Neuronal stem cell (in vitro differentiated cells): ENCODE measurements at regions not wholly inside any gene's neighbourhood (a gene's known extent, or its start where the extent isn't known, plus 50 kb on each side); places are given as distances from the start of the nearest gene placed in this dataset.

Experiments used
- DNase-seq: peaks from one replicate; pipeline ENCODE4 v3.0.0-alpha.2; 2013; ENCODE audit warnings: low spot score
- H2AFZ ChIP-seq: one replicate; pipeline ENCODE4 v1.6.1; 2013; ENCODE audit warnings: mild to moderate bottlenecking, low read length, inconsistent platforms
- H2AK5ac ChIP-seq: 2 replicates; pipeline ENCODE4 v1.6.1; 2013; ENCODE audit warnings: low read depth, mild to moderate bottlenecking, inconsistent platforms, low read length, moderate library complexity, mixed read lengths
- H2BK120ac ChIP-seq: 2 replicates; pipeline ENCODE4 v1.6.1; 2013; ENCODE audit warnings: low read depth, mild to moderate bottlenecking, inconsistent platforms, low read length, moderate library complexity, mixed read lengths
- H2BK12ac ChIP-seq: one replicate; pipeline ENCODE4 v1.6.1; 2013; ENCODE audit warnings: low read length, inconsistent platforms
- H2BK15ac ChIP-seq: 2 replicates; pipeline ENCODE4 v1.6.1; 2013; ENCODE audit warnings: mild to moderate bottlenecking, low read length, inconsistent platforms, mixed read lengths
- H2BK5ac ChIP-seq: one replicate; pipeline ENCODE4 v1.6.1; 2013; ENCODE audit warnings: inconsistent platforms, mild to moderate bottlenecking, low read length, moderate library complexity
- H3K14ac ChIP-seq: one replicate; pipeline ENCODE4 v1.6.1; 2013; ENCODE audit warnings: low read length, inconsistent platforms
- H3K18ac ChIP-seq: 2 replicates; pipeline ENCODE4 v1.6.1; 2013; ENCODE audit warnings: low read length, inconsistent platforms
- H3K23ac ChIP-seq: 2 replicates; pipeline ENCODE4 v1.6.1; 2013; ENCODE audit warnings: low read depth, mild to moderate bottlenecking, mixed read lengths, low read length, inconsistent platforms; ENCODE audit not compliant: poor library complexity
- H3K27ac ChIP-seq: replicated peaks from 3 replicates; pipeline ENCODE4 v1.5.1; 2013; ENCODE audit warnings: low read length, inconsistent platforms
- H3K27me3 ChIP-seq, 3 experiments: 2 replicates each; pipeline ENCODE4 v1.6.1; 2013; ENCODE audit warnings: low read length in 3 of 3, mild to moderate bottlenecking in 2 of 3, inconsistent platforms in 1 of 3, low read depth in 1 of 3, mixed read lengths in 1 of 3, moderate library complexity in 1 of 3; ENCODE audit not compliant: control insufficient read depth in 3 of 3, insufficient read depth in 3 of 3
- H3K36me3 ChIP-seq, 2 donors: replicated peaks in 1 of 2; 2 replicates each; pipeline ENCODE4 v1.6.1; 2013; ENCODE audit warnings: low read length in 2 of 2; ENCODE audit not compliant: control insufficient read depth in 2 of 2, insufficient read depth in 2 of 2
- H3K4ac ChIP-seq: 2 replicates; pipeline ENCODE4 v1.6.1; 2013; ENCODE audit warnings: inconsistent platforms, mild to moderate bottlenecking, low read length, moderate library complexity
- H3K4me1 ChIP-seq, 2 donors: 1 replicate in 1 of 2; 2 replicates in 1 of 2; pipeline ENCODE4 v1.6.1; 2013; ENCODE audit warnings: low read length in 2 of 2, low read depth in 1 of 2; ENCODE audit not compliant: control insufficient read depth in 2 of 2, insufficient read depth in 1 of 2
- H3K4me2 ChIP-seq: one replicate; pipeline ENCODE4 v1.6.1; 2013; ENCODE audit warnings: mild to moderate bottlenecking, low read length, inconsistent platforms; ENCODE audit not compliant: insufficient read depth, poor library complexity, severe bottlenecking
- H3K4me3 ChIP-seq, 2 donors: 2 replicates each; pipeline ENCODE4 v1.5.1; 2013; ENCODE audit warnings: low read length in 2 of 2, mild to moderate bottlenecking in 2 of 2, inconsistent platforms in 1 of 2, moderate library complexity in 1 of 2
- H3K79me1 ChIP-seq: one replicate; pipeline ENCODE4 v1.6.1; 2013; ENCODE audit warnings: low read depth, mild to moderate bottlenecking, inconsistent platforms, low read length, moderate library complexity
- H3K9ac ChIP-seq: one replicate; pipeline ENCODE4 v1.6.1; 2013; ENCODE audit warnings: mild to moderate bottlenecking, low read depth, low read length, inconsistent platforms; ENCODE audit not compliant: poor library complexity
- H3K9me3 ChIP-seq, 2 donors: replicated peaks in 1 of 2; 2 replicates each; pipeline versions ENCODE3 to v1.6.1; 2013; ENCODE audit warnings: low read length in 2 of 2, mild to moderate bottlenecking in 2 of 2, inconsistent platforms in 1 of 2, low read depth in 1 of 2, mixed read lengths in 1 of 2, moderate library complexity in 1 of 2; ENCODE audit not compliant: control insufficient read depth in 2 of 2, insufficient read depth in 1 of 2
- H4K8ac ChIP-seq: one replicate; pipeline ENCODE4 v1.6.1; 2013; ENCODE audit warnings: low read depth, mild to moderate bottlenecking, inconsistent platforms, low read length, moderate library complexity
- H4K91ac ChIP-seq: one replicate; pipeline ENCODE4 v1.6.1; 2013; ENCODE audit warnings: low read length, low read depth, mild to moderate bottlenecking, inconsistent platforms; ENCODE audit not compliant: poor library complexity
- WGBS, 2 donors: extraction: QIAGEN DNeasy Blood & Tissue Kit; methylation state at CpG; one replicate each; pipeline ENCODE4 v1.1.7; 2013; ENCODE audit warnings: missing lambda C conversion rate in 2 of 2, mixed read lengths in 1 of 2; ENCODE audit not compliant: insufficient read length in 2 of 2, insufficient replicate concordance in 1 of 2; ENCODE audit errors: extremely low coverage in 2 of 2; 5-methylcytosine and 5-hydroxymethylcytosine counted together

DNA sequence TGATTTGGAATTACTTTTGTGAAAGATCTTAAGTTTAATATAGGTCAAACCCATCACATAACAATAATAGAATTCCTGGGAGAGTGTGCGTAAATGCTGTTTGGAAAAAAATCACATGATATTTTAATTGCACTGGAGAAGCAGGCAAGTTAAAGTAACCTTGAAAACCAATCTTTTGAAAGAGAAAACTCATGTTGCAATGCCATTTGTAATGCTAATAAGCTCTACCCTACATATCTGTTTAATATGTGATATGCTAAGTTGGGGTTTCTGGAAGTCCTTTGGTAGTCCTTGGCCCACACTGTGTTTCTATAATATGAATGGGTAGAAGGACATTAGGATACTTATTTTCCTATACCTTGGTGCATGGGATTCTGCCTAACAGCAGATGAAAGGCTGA lies 370.4 kb downstream of the DDX10 start:
- no peak for DNase-seq
- H3K9ac ChIP-seq, result no peak overlapping the region
- no peak overlapping the region for H3K4ac ChIP-seq
- H2BK12ac ChIP-seq, result no peak overlapping the region
- no peak overlapping the region for H2AFZ ChIP-seq
- H3K4me2 ChIP-seq, result no peak overlapping the region
- H3K23ac ChIP-seq, result no peak overlapping the region
- H2AK5ac ChIP-seq, result no peak overlapping the region
- H3K79me1 ChIP-seq, result no peaks in the 10 kb centered on the region
- H3K14ac ChIP-seq, result no peak overlapping the region
- H2BK15ac ChIP-seq, result no peak overlapping the region
- H3K4me1 ChIP-seq, result peaks cover 0 to 11% of the 10 kb centered on the region in 2 donors
- no peaks in the 10 kb centered on the region for H3K36me3 ChIP-seq
- no peak overlapping the region for H4K91ac ChIP-seq
- H4K8ac ChIP-seq, result no peak overlapping the region
- no peak overlapping the region for H2BK5ac ChIP-seq
- no peak overlapping the region for H3K27ac ChIP-seq
- no peak overlapping the region for H3K18ac ChIP-seq
- peaks cover 0 to 4% (median 0%) of the 10 kb centered on the region in 3 experiments for H3K27me3 ChIP-seq
- no peak overlapping the region for H3K4me3 ChIP-seq
- H2BK120ac ChIP-seq, result no peak overlapping the region
- H3K9me3 ChIP-seq, result peaks cover 0 to 4% of the 10 kb centered on the region in 2 donors
- WGBS, 2 donors, result no CpG with 5 or more reads among the region's 1 CpG

DNA sequence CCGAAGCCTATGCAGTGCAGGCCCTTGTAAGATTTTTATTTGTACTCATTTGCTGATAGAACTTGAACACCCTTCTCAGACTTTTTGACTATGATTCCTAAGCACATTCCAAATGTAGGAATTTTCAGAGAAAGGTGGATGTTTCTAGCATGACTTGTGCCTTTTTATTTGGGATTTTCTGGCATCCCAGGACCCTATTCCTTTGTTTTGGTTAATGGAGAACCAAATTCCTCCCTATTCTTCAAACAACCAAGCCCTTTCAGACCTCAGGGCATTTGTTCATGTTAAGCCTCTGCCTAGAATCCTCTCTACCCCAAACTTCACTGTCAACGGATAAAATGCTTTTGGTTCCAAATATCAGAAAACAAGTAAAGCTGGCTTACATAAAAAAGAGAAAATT lies 371.1 kb downstream of the DDX10 start:
- no peak for DNase-seq
- Histone ChIP-seq H3K4me3 (no peak overlapping the region), H2BK12ac (no peak overlapping the region), H3K9me3 (peaks cover 0 to 1% of the 10 kb centered on the region in 2 donors), H2AFZ (no peak overlapping the region), H3K27ac (no peak overlapping the region), H3K79me1 (no peaks in the 10 kb centered on the region), H3K4me1 (peaks cover 0 to 10% of the 10 kb centered on the region in 2 donors), H3K23ac (no peak overlapping the region), H3K4me2 (no peak overlapping the region), H4K8ac (no peak overlapping the region), H4K91ac (no peak overlapping the region), H3K18ac (no peak overlapping the region), H3K14ac (no peak overlapping the region), H2BK15ac (no peak overlapping the region), H2BK5ac (no peak overlapping the region), H2BK120ac (no peak overlapping the region), H3K9ac (no peak overlapping the region), H2AK5ac (no peak overlapping the region), H3K36me3 (no peaks in the 10 kb centered on the region), H3K4ac (no peak overlapping the region), H3K27me3 (peaks cover 0 to 3% (median 0%) of the 10 kb centered on the region in 3 experiments)
- no CpG with 5 or more reads among the region's 2 CpGs for WGBS, 2 donors

DNA sequence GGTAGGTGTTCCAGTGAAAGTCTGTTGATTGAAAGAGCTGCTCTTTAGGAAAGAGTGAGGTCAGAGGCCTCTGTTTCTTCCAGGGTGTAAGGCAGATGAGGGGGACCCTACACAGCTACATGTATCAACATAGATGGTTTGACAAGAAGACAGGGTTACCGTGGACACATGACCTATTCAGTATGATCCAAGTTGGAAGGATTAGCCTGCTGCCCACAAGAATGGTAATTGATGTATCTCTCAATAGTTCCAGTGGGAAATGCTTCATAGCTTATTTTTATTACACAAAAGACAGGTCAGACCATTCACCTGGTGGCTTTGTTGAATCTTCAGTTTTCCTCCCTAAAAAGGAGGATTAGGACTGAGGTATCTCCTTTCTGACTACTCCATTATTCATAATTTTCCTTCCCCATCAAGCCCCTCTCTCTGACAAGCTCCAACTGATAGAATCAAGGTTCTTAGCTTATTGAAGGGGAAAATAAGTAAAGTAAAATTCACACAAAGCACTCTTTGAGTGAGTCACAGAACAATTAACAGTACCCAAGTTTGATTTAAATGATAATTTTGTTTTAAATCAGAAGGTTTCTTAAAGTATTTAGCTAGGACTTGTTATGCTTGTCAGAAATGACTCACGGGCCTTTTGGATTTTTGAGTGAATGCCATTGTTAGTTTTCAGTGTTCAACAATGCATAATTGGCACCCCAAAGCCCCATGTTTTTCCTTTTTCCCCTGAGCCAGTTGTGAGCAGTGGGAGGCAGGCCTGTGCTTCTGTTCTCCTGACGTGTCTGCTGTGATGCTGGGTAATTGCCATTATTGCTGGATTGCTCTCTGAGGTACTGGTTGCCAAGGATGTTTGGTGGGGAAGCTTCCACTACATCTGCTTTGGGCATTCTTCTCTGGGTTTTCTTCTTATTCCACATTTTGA lies 373.2 kb downstream of the DDX10 start:
- Histone ChIP-seq H4K8ac (no peak overlapping the region), H2BK120ac (no peak overlapping the region), H3K27ac (peak overlapping the region; percentile 10), H3K4me2 (no peak overlapping the region), H3K79me1 (no peaks in the 10 kb centered on the region), H3K9ac (no peak overlapping the region), H2BK15ac (no peak overlapping the region), H3K27me3 (no peaks in the 10 kb centered on the region), H3K36me3 (no peaks in the 10 kb centered on the region), H3K4me3 (no peak overlapping the region), H3K23ac (no peak overlapping the region), H2AK5ac (no peak overlapping the region), H2BK5ac (no peak overlapping the region), H2BK12ac (no peak overlapping the region), H3K18ac (no peak overlapping the region), H3K14ac (no peak overlapping the region), H3K9me3 (no peaks in the 10 kb centered on the region), H2AFZ (no peak overlapping the region), H3K4me1 (peaks cover 0 to 8% of the 10 kb centered on the region in 2 donors), H4K91ac (no peak overlapping the region), H3K4ac (no peak overlapping the region)
- no CpG with 5 or more reads among the region's 3 CpGs for WGBS, 2 donors
- no peak for DNase-seq

GRCh38 chr11:109039611-109040010 lies 374.7 kb downstream of the DDX10 start:
- Histone ChIP-seq H2BK12ac (no peak overlapping the region), H3K9ac (no peak overlapping the region), H2BK15ac (no peak overlapping the region), H3K27me3 (no peaks in the 10 kb centered on the region), H3K4ac (no peak overlapping the region), H3K4me1 (peaks cover 4 to 8% of the 10 kb centered on the region in 2 donors), H3K36me3 (no peaks in the 10 kb centered on the region), H3K23ac (no peak overlapping the region), H4K91ac (no peak overlapping the region), H3K27ac (no peak overlapping the region), H2BK5ac (no peak overlapping the region), H3K4me3 (no peak overlapping the region), H2AK5ac (no peak overlapping the region), H2AFZ (no peak overlapping the region), H3K9me3 (no peaks in the 10 kb centered on the region), H3K79me1 (no peaks in the 10 kb centered on the region), H3K18ac (no peak overlapping the region), H3K4me2 (no peak overlapping the region), H2BK120ac (no peak overlapping the region), H4K8ac (no peak overlapping the region), H3K14ac (no peak overlapping the region)
- DNase-seq, result no peak
- WGBS, 2 donors, result no CpG with 5 or more reads among the region's 2 CpGs
